Activated naive CD8-positive, alpha-beta T cell treated with anti-CD3 and anti-CD28 coated beads for 36 hours (primary cell): ENCODE measurements at regions not wholly inside any gene's neighbourhood (a gene's known extent, or its start where the extent isn't known, plus 50 kb on each side); places are given as distances from the start of the nearest gene placed in this dataset.
"Not testable (repeated sequence)": the region's sequence is repeated elsewhere in the genome, so short reads cannot be mapped to it uniquely, and the experiment has no call there.

Experiments used
- DNase-seq: peaks from one replicate; pipeline ENCODE4 v3.0.0; 2021
- H3K27ac Mint-ChIP-seq: one replicate; pipeline ENCODE4 v1.8.0; 2022; ENCODE audit warnings: mild to moderate bottlenecking, moderate library complexity, mixed read lengths
- H3K27me3 Mint-ChIP-seq: one replicate; pipeline ENCODE4 v1.8.0; 2022; ENCODE audit warnings: mild to moderate bottlenecking, mixed read lengths
- H3K36me3 Mint-ChIP-seq: one replicate; pipeline ENCODE4 v1.8.0; 2021; ENCODE audit warnings: mild to moderate bottlenecking, mixed read lengths
- H3K4me1 Mint-ChIP-seq: one replicate; pipeline ENCODE4 v1.8.0; 2021; ENCODE audit warnings: mixed read lengths
- H3K4me3 Mint-ChIP-seq: one replicate; pipeline ENCODE4 v1.8.0; 2022; ENCODE audit warnings: mild to moderate bottlenecking, moderate library complexity, mixed read lengths
- H3K9me3 Mint-ChIP-seq: one replicate; pipeline ENCODE4 v1.8.0; 2022; ENCODE audit warnings: mixed read lengths

GRCh38 chr4:150012851-150013360, 65.3 kb upstream of the DCLK2 start:
- Mint-ChIP-seq H3K36me3 (no peaks in the 10 kb centered on the region), H3K9me3 (no peaks in the 10 kb centered on the region), H3K4me3 (no peak overlapping the region), H3K27ac (no peak overlapping the region), H3K27me3 (peaks cover 12% of the 10 kb centered on the region), H3K4me1 (no peaks in the 10 kb centered on the region)
- DNase-seq = no peak

- not testable (repeated sequence) for H3K36me3 Mint-ChIP-seq, H3K9me3 Mint-ChIP-seq, H3K4me1 Mint-ChIP-seq, H3K4me3 Mint-ChIP-seq, H3K27ac Mint-ChIP-seq, DNase-seq
- peaks cover 17% of the 10 kb centered on the region for H3K27me3 Mint-ChIP-seq
Observed at GRCh38 chr4:150015910-150016309, 62.3 kb upstream of the DCLK2 start.

GRCh38 chr4:150016621-150017020, 61.6 kb upstream of the DCLK2 start:
- not testable (repeated sequence) for H3K4me3 Mint-ChIP-seq
- H3K27me3 Mint-ChIP-seq = peaks cover 17% of the 10 kb centered on the region

GRCh38 chr4:150018257-150018656, 60.0 kb upstream of the DCLK2 start:
- no peak overlapping the region for H3K4me3 Mint-ChIP-seq
- no peaks in the 10 kb centered on the region for H3K4me1 Mint-ChIP-seq
- no peak for DNase-seq
- H3K27me3 Mint-ChIP-seq = peaks cover 23% of the 10 kb centered on the region
- no peaks in the 10 kb centered on the region for H3K36me3 Mint-ChIP-seq
- H3K9me3 Mint-ChIP-seq = peaks cover 2% of the 10 kb centered on the region
- no peak overlapping the region for H3K27ac Mint-ChIP-seq

More at GRCh38 chr4:150016621-150017020, 61.6 kb upstream of the DCLK2 start:
- not testable (repeated sequence) for H3K27ac Mint-ChIP-seq, H3K4me1 Mint-ChIP-seq, H3K36me3 Mint-ChIP-seq, H3K9me3 Mint-ChIP-seq, DNase-seq

- H3K4me1 Mint-ChIP-seq = no peaks in the 10 kb centered on the region
- H3K4me3 Mint-ChIP-seq = no peak overlapping the region
- H3K27ac Mint-ChIP-seq = no peak overlapping the region
- H3K36me3 Mint-ChIP-seq = no peaks in the 10 kb centered on the region
- peaks cover 8% of the 10 kb centered on the region for H3K9me3 Mint-ChIP-seq
- peaks cover 28% of the 10 kb centered on the region for H3K27me3 Mint-ChIP-seq
- no peak for DNase-seq
Observed at GRCh38 chr4:150021483-150021882, 56.8 kb upstream of the DCLK2 start.

- Mint-ChIP-seq H3K4me3 (no peak overlapping the region), H3K9me3 (peaks cover 17% of the 10 kb centered on the region), H3K36me3 (no peaks in the 10 kb centered on the region), H3K27ac (no peak overlapping the region), H3K4me1 (no peaks in the 10 kb centered on the region), H3K27me3 (peaks cover 22% of the 10 kb centered on the region)
- no peak for DNase-seq
Observed at GRCh38 chr4:150023489-150023888, 54.8 kb upstream of the DCLK2 start.

GRCh38 chr4:150026987-150027386, 51.3 kb upstream of the DCLK2 start:
- H3K9me3 Mint-ChIP-seq = peaks cover 14% of the 10 kb centered on the region
- not testable (repeated sequence) for H3K4me1 Mint-ChIP-seq, H3K27ac Mint-ChIP-seq

More at GRCh38 chr4:150026987-150027386, 51.3 kb upstream of the DCLK2 start:
- DNase-seq, H3K36me3 Mint-ChIP-seq, H3K4me3 Mint-ChIP-seq: not testable (repeated sequence)
- peaks cover 29% of the 10 kb centered on the region for H3K27me3 Mint-ChIP-seq
